B cell (primary cell): ENCODE measurements at regions not wholly inside any gene's neighbourhood (a gene's known extent, or its start where the extent isn't known, plus 50 kb on each side); places are given as distances from the start of the nearest gene placed in this dataset.

Experiments used
- ATAC-seq: fragments of 200-7000 bp; cut with Tn5 transposase; one replicate; pipeline ENCODE4 v1.10.0; 2021; ENCODE audit warnings: low read depth, mild to moderate bottlenecking, moderate number of reproducible peaks, moderate library complexity
- CTCF ChIA-PET: fragments of 350-600 bp; sonication (Branson Sonifier 250); formaldehyde crosslinking; loops from one replicate; lab custom pipeline; 2021; ENCODE audit warnings: antibody characterized with exemption, inconsistent platforms; lab: Charles Lee
- POLR2A ChIA-PET: fragments of 350-600 bp; sonication (Branson Sonifier 250); formaldehyde crosslinking; loops from one replicate; lab custom pipeline; 2021; ENCODE audit warnings: antibody characterized with exemption; lab: Charles Lee
- DNase-seq: peaks from one replicate; pipeline ENCODE4 v3.0.0; 2013
- H2AFZ ChIP-seq: 2 replicates; pipeline ENCODE4 v1.6.1; 2012; ENCODE audit warnings: mild to moderate bottlenecking, low read depth, low read length; ENCODE audit not compliant: insufficient read depth, poor library complexity, severe bottlenecking
- H3K27ac ChIP-seq, 2 donors: 1 replicate in 1 of 2; 2 replicates in 1 of 2; pipeline ENCODE4 v1.5.1; 2012 to 2013; ENCODE audit warnings: low read length in 2 of 2, mild to moderate bottlenecking in 2 of 2, moderate library complexity in 1 of 2
- H3K27me3 ChIP-seq, 4 experiments: fragments of 200-600 bp in 1 of 4; sonication (generic) in 1 of 4; replicated peaks in 1 of 4; 1 replicate in 2 of 4; 2 replicates in 2 of 4; pipeline versions ENCODE4 v1.6.1 to v1.7.0; 2013 to 2016; ENCODE audit warnings: low read length in 3 of 4, mild to moderate bottlenecking in 2 of 4, mixed read lengths in 1 of 4, moderate library complexity in 1 of 4; ENCODE audit not compliant: insufficient read depth in 4 of 4, control insufficient read depth in 3 of 4; ENCODE audit errors: control extremely low read depth in 1 of 4
- H3K36me3 ChIP-seq, 2 experiments: replicated peaks in 1 of 2; 1 replicate in 1 of 2; 2 replicates in 1 of 2; pipeline versions ENCODE4 v1.6.1 to v1.7.1; 2013; ENCODE audit warnings: low read length in 1 of 2; ENCODE audit not compliant: insufficient read depth in 2 of 2, control insufficient read depth in 1 of 2; ENCODE audit errors: control extremely low read depth in 1 of 2, extremely low read depth in 1 of 2
- H3K4me1 ChIP-seq, 2 donors: fragments of 200-600 bp in 1 of 2; sonication (generic) in 1 of 2; 1 replicate in 1 of 2; 2 replicates in 1 of 2; pipeline versions ENCODE4 v1.5.1 to v1.6.1; 2013 to 2017; ENCODE audit warnings: low read length in 2 of 2; ENCODE audit not compliant: control insufficient read depth in 2 of 2, insufficient read depth in 2 of 2
- H3K4me2 ChIP-seq: replicated peaks from 2 replicates; pipeline ENCODE3; 2012; ENCODE audit warnings: mild to moderate bottlenecking, low read depth, low read length; ENCODE audit not compliant: poor library complexity, severe bottlenecking
- H3K4me3 ChIP-seq, 5 experiments: fragments of 200-600 bp in 1 of 5; sonication (generic) in 1 of 5; 1 replicate in 3 of 5; 2 replicates in 2 of 5; pipeline versions ENCODE4 v1.5.1 to v1.7.0; 2011 to 2016; ENCODE audit warnings: low read length in 4 of 5, mild to moderate bottlenecking in 4 of 5, low read depth in 2 of 5, control low read depth in 1 of 5, moderate library complexity in 1 of 5; ENCODE audit not compliant: insufficient read depth in 1 of 5; ENCODE audit errors: control extremely low read depth in 1 of 5, extremely low read depth in 1 of 5
- H3K79me2 ChIP-seq: fragments of 200-600 bp; sonication (generic); one replicate; pipeline ENCODE4 v1.6.0; 2016; ENCODE audit warnings: low read length; ENCODE audit not compliant: control insufficient read depth, insufficient read depth
- H3K9ac ChIP-seq: fragments of 200-600 bp; sonication (generic); 2 replicates; pipeline ENCODE4 v1.6.1; 2017; ENCODE audit warnings: mild to moderate bottlenecking, low read length, moderate library complexity
- H3K9me3 ChIP-seq, 3 donors: one replicate each; pipeline versions ENCODE4 v1.6.1 to v1.7.1; 2013; ENCODE audit warnings: low read length in 2 of 3; ENCODE audit not compliant: control insufficient read depth in 2 of 3, insufficient read depth in 1 of 3; ENCODE audit errors: control extremely low read depth in 1 of 3
- H4K20me1 ChIP-seq: 2 replicates; pipeline ENCODE4 v1.6.0; 2012; ENCODE audit warnings: mild to moderate bottlenecking, low read length; ENCODE audit not compliant: insufficient read depth, control insufficient read depth, poor library complexity, severe bottlenecking
- H3K27ac Mint-ChIP-seq: one replicate; pipeline ENCODE4 v1.8.0; 2021; ENCODE audit warnings: mixed read lengths
- H3K27me3 Mint-ChIP-seq: one replicate; pipeline ENCODE4 v1.8.0; 2021; ENCODE audit warnings: mixed read lengths
- H3K4me1 Mint-ChIP-seq: one replicate; pipeline ENCODE4 v1.8.0; 2021; ENCODE audit warnings: mixed read lengths
- H3K4me3 Mint-ChIP-seq: one replicate; pipeline ENCODE4 v1.8.0; 2021; ENCODE audit warnings: mixed read lengths
- H3K9me3 Mint-ChIP-seq: one replicate; pipeline ENCODE4 v1.8.0; 2022; ENCODE audit warnings: mixed read lengths; ENCODE audit not compliant: insufficient read depth
- CTCF ChIP-seq: fragments of 200-600 bp; IDR thresholded peaks from one replicate; pipeline ENCODE4 v1.8.0; 2022; ENCODE audit warnings: antibody characterized with exemption, mild to moderate bottlenecking
- EZH2 ChIP-seq: IDR thresholded peaks from 2 replicates; pipeline ENCODE4 v1.6.1; 2012; ENCODE audit warnings: borderline replicate concordance, low read depth, mild to moderate bottlenecking, moderate library complexity, low read length; ENCODE audit not compliant: insufficient read depth, poor library complexity, severe bottlenecking
- WGBS: methylation state at CpG from one replicate; pipeline ENCODE4 v1.1.5; 2013; ENCODE audit warnings: missing lambda C conversion rate; ENCODE audit not compliant: insufficient coverage; 5-methylcytosine and 5-hydroxymethylcytosine counted together
- intact Hi-C: fragments of 100-400 bp; cut with micrococcal nuclease; formaldehyde crosslinking; loops from one replicate; pipeline ENCODE4 v1.10.0; 2022

GRCh38 chr13:69264362-69265334 lies 843.0 kb upstream of the ATXN8OS start:
- Histone ChIP-seq H3K4me1 (no peaks in the 10 kb centered on the region), H3K9ac (no peak overlapping the region), H3K4me3 (no peak overlapping the region), H2AFZ (no peak overlapping the region), H3K9me3 (peaks cover 0 to 11% (median 0%) of the 10 kb centered on the region in 3 donors), H4K20me1 (no peaks in the 10 kb centered on the region), H3K27me3 (no peaks in the 10 kb centered on the region), H3K27ac (no peak overlapping the region), H3K4me2 (no peak overlapping the region), H3K79me2 (no peaks in the 10 kb centered on the region), H3K36me3 (no peaks in the 10 kb centered on the region)
- DNase-seq = no peak
- ChIA-PET CTCF (no interaction called here), POLR2A (no interaction called here)
- no peak for ATAC-seq
- peaks cover 7% of the 10 kb centered on the region for H3K9me3 Mint-ChIP-seq
- intact Hi-C loops = no loop called here
- H3K27me3 Mint-ChIP-seq = no peaks in the 10 kb centered on the region
- TF ChIP-seq CTCF (no peak), EZH2 (no peak)
- H3K27ac Mint-ChIP-seq = no peak overlapping the region
- H3K4me1 Mint-ChIP-seq = no peaks in the 10 kb centered on the region
- no peak overlapping the region for H3K4me3 Mint-ChIP-seq
- 84% methylated on average over 4 of the region's 5 CpGs for WGBS

- no peaks in the 10 kb centered on the region for H3K4me1 Mint-ChIP-seq
- Histone ChIP-seq H3K9me3 (no peaks in the 10 kb centered on the region), H3K4me1 (no peaks in the 10 kb centered on the region), H3K27me3 (no peaks in the 10 kb centered on the region), H2AFZ (no peak overlapping the region), H3K79me2 (no peaks in the 10 kb centered on the region), H3K27ac (no peak overlapping the region), H3K9ac (no peak overlapping the region), H3K4me2 (no peak overlapping the region), H3K36me3 (no peaks in the 10 kb centered on the region), H3K4me3 (no peak overlapping the region), H4K20me1 (no peaks in the 10 kb centered on the region)
- no peak overlapping the region for H3K4me3 Mint-ChIP-seq
- H3K27ac Mint-ChIP-seq = no peak overlapping the region
- H3K27me3 Mint-ChIP-seq = no peaks in the 10 kb centered on the region
- TF ChIP-seq EZH2 (no peak), CTCF (no peak)
- ChIA-PET CTCF (no interaction called here), POLR2A (no interaction called here)
- WGBS = no CpG with 5 or more reads among the region's 1 CpG
- H3K9me3 Mint-ChIP-seq = peaks cover 4% of the 10 kb centered on the region
- ATAC-seq = no peak
- DNase-seq = no peak
- intact Hi-C loops = no loop called here
These were observed 864.3 kb upstream of the ATXN8OS start for GRCh38 chr13:69243366-69243765.
